Astrocyte of the cerebellum (primary cell): ENCODE measurements at regions not wholly inside any gene's neighbourhood (a gene's known extent, or its start where the extent isn't known, plus 50 kb on each side); places are given as distances from the start of the nearest gene placed in this dataset.
"Not testable (repeated sequence)": the region's sequence is repeated elsewhere in the genome, so short reads cannot be mapped to it uniquely, and the experiment has no call there.

Source experiments
- DNase-seq: peaks from one replicate; pipeline ENCODE4 v3.0.0-alpha.2; 2011; ENCODE audit warnings: low read depth
- H3K4me3 ChIP-seq: 2 replicates; pipeline ENCODE4 v1.5.1; 2011; ENCODE audit warnings: mild to moderate bottlenecking, low read depth, low read length, moderate library complexity
- CTCF ChIP-seq: IDR thresholded peaks from 2 replicates; pipeline ENCODE4 v1.5.1; 2012; ENCODE audit warnings: low read length, low read depth, moderate library complexity, mild to moderate bottlenecking; ENCODE audit errors: missing control alignments
- in situ Hi-C: cut with HindIII; loops from 2 replicates; pipeline ENCODE4 v1.10.0; 2017; ENCODE audit warnings: low sequenced_read_pairs

GRCh38 chr6:92263864-92264263 lies 1155.5 kb downstream of the EPHA7 start:
- no peak for DNase-seq
- no peak for TF ChIP-seq CTCF
- in situ Hi-C loops: no loop called here
- H3K4me3 ChIP-seq: no peak overlapping the region

- no peak for TF ChIP-seq CTCF
- no peak overlapping the region for H3K4me3 ChIP-seq
- in situ Hi-C loops: no loop called here
- no peak for DNase-seq
Observed at GRCh38 chr6:92259171-92259570, 1160.2 kb downstream of the EPHA7 start.

- in situ Hi-C loops: no loop called here
- H3K4me3 ChIP-seq: no peak overlapping the region
- TF ChIP-seq CTCF: no peak
- no peak for DNase-seq
Observed at GRCh38 chr6:92243315-92243714, 1176.0 kb downstream of the EPHA7 start.

- H3K4me3 ChIP-seq: no peak overlapping the region
- in situ Hi-C loops: no loop called here
- no peak for TF ChIP-seq CTCF
- DNase-seq: no peak
Observed at GRCh38 chr6:92231171-92231701, 1188.1 kb downstream of the EPHA7 start.

- H3K4me3 ChIP-seq, DNase-seq, in situ Hi-C loops: not testable (repeated sequence)
Observed at GRCh38 chr6:92219987-92220386, 1199.4 kb downstream of the EPHA7 start.

GRCh38 chr6:92216717-92217116 lies 1202.6 kb downstream of the EPHA7 start:
- no peak overlapping the region for H3K4me3 ChIP-seq
- in situ Hi-C loops: no loop called here
- DNase-seq: no peak
- no peak for TF ChIP-seq CTCF

GRCh38 chr6:92201618-92202017 lies 1217.7 kb downstream of the EPHA7 start:
- TF ChIP-seq CTCF: no peak
- no peak for DNase-seq
- H3K4me3 ChIP-seq: no peak overlapping the region
- in situ Hi-C loops: no loop called here
